HG03135 (cell line): ENCODE measurements at regions not wholly inside any gene's neighbourhood (a gene's known extent, or its start where the extent isn't known, plus 50 kb on each side); places are given as distances from the start of the nearest gene placed in this dataset.
A peak's percentile ranks its signal among the peaks of the same experiment; 100 is the strongest.

Experiments
- ATAC-seq: cut with Tn5 transposase; IDR thresholded peaks from one replicate; pipeline ENCODE4 v1.9.1; 2021; ENCODE audit warnings: mild to moderate bottlenecking, moderate library complexity; ENCODE audit not compliant: unreplicated experiment

- ATAC-seq: no peak
Measured at GRCh38 chr5:118778941-118779340, 209.4 kb downstream of the DTWD2 start.

- no peak for ATAC-seq
Measured at GRCh38 chr5:118777189-118777736, 211.1 kb downstream of the DTWD2 start.

DNA sequence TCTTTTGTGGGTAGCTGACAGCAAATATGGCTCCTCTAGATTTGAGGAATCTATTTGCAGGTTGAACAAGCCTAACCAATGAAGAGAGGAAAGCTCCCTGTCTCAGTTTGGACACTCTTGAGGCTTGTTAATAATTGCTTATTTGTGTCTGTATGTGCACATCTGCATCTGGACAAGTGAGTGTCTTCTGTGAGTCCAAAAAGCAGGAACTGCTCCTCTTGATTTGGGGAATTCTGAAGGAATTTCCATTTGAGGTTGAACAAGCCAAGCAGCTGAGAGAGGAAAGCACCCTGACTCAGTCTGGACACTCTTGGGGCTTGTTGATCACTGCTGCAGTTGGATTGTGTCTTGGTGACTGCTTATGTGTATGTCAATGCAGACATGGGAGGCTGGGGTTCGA is 211.6 kb downstream of the DTWD2 start:
- ATAC-seq: peak; percentile 49

- ATAC-seq: no peak
Measured at GRCh38 chr5:118775790-118776499, 212.4 kb downstream of the DTWD2 start.

DNA sequence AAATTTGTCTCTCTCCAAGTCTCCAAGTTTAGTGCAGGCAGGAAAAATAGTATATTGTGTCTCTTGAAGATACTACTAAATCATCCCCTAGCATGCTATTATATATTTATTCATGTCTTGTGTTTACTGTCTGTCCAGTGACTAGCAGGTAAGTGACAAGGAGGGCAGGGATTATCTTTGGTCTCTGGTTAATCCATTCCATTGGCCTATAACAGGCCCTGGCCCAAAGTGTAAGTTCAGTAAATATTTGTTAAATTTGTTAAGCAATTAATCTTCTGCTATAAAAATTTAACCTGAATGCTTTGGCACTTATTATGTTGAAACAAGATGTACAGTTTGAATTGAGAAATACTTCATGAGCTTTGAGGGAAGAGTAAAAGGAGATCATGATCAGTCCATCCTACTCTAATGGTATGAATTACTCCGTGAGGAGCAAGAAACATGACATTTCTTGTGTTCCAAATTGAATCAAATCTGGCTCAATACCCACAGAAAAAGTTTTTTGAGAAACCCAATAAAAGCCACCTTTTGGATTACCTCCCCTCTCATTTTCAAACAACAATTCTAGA is 219.7 kb downstream of the DTWD2 start:
- no peak for ATAC-seq

DNA sequence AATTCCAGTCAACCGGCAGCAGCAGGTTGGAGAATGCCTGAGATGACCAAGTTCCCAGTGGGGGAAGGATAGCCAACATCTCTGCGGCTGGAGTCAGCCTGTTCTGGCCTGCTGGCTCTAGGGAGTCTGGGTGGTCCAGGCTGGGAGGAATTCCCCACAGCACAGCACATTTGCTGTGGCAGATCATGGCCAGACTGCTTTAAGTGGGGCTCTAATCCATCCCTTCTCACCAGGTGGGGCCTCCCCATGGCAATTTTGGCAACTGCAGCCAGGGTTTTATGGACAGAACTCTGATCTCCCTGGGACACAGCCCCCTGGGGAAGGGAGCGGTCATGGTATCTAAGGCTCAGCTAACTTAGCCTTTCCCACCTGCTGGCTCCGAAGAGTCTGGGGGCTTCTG is 226.1 kb downstream of the DTWD2 start:
- ATAC-seq: no peak

DNA sequence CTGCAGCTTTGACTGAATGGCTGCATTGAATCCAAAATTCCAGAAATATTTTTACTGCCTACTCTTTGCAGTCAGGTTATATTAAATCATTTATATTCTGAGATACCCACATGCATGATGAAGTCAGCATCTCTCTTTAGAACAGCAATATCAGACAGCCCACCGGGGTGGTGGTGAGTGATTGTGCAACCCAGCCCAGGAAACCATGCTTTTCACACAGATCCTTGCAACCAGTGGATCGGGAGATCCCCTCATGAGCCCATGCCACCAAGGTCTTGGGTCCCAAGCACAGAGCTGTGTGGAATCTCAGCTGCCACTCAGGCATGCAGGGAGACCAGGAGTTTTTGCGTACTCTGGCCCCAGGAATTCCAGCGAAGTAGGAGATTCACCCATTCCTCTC is 226.5 kb downstream of the DTWD2 start:
- no peak for ATAC-seq

DNA sequence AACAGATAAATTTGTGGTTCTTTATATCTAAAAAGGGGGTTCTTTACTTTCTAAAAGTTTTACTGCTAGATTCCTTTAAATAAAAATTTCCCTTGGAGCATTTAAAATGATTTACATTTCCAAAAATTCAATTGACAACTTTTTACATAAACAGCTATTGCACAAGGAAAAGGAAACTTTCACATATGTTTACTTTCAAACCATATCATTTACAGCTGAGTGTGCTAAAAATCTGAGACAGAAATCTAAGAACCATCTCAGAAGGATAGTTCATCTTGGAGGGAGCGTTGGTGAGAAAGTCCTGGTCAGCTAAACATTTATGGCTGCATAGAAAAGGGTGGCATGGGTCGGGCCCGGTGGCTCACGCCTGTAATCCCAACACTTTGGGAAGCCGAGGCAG is 235.4 kb downstream of the DTWD2 start:
- no peak for ATAC-seq

DNA sequence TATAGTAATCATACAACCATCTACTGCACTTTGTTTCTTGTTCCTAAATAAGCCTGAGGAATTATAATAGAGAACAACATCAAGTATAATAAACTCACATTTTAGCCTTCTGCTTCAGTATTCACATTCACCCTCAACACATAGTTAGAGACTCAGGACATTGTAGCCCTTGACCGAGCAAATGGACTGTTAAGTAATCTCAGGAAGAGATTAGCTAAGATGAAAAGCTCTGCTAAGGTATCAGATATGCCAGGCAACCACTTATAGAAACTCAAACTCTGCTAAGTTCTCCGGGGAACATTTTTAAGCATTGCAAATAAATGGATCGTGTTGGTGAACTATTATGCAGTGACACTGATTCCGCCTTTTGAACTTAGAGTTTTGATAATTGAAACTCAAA is 252.0 kb downstream of the DTWD2 start:
- ATAC-seq: no peak

GRCh38 chr5:118733394-118733793 is 255.0 kb downstream of the DTWD2 start:
- no peak for ATAC-seq

GRCh38 chr5:118728191-118728590 is 260.2 kb downstream of the DTWD2 start:
- ATAC-seq: no peak

GRCh38 chr5:118726891-118727290 is 261.5 kb downstream of the DTWD2 start:
- no peak for ATAC-seq

- ATAC-seq: peak; percentile 84
Measured at GRCh38 chr5:118723021-118723338, 265.4 kb downstream of the DTWD2 start.

DNA sequence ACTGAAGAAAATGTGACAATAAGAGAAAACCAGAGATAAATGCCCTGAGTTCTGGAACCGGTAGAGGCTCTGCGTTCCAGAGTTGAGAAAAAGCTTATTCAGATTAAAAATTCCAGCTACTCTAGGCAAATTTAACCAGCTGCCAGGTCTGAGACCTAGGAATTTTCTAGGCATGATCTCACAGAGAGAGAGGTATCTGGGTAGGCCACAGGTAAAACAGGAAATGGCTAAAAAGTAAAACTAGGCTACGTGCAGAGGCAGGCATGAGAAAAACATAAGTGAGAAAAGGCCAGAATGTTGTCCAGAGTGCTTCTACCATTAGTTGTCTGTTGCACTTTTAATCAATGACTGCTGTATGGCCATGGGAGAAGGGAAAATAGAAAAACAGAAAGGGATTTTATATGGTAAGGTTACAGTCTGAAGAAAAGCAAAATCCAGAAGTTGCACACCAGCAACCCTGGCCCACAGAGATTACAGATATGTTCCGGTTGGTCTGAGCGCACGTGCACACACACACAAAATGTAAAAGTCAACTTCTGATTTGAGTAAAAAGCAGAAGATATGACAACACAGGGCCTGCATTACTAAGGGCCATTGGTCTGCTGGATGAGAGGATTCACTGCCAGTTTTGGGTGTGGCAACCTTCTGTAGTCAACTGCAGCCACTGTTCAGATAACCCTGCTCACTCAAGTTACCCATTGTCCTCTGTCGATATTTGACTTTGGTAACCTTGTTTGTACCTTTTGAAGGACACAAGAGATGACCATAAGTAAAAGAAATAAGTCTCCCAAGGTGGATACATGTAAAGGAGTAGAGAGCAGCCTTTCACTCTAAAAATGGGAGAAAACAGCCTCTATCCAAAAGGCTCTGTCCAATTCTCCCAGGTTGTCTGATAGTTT is 266.0 kb downstream of the DTWD2 start:
- ATAC-seq: peak; percentile 50

- no peak for ATAC-seq
Measured at GRCh38 chr5:118711727-118712126, 276.6 kb downstream of the DTWD2 start.

- no peak for ATAC-seq
Measured at GRCh38 chr5:118705959-118706667, 282.2 kb downstream of the DTWD2 start.

DNA sequence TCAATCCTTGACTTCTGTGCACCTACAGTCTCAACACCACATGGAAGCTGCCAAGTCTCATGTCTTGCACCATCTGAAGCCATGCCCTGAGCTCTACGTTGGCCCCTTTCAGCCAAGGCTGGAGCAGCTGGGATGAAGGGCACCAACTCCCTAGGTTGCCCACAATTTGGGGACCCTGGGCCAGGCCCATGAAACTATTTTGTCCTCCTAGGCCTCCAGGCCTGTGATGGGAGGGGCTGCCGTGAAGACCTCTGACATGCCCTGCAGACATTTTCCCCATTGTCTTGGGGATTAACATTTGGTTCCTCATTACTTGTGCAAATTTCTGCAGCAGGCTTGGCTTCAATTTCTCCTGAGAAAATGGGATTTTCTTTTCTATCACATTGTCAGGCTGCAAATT is 285.1 kb downstream of the DTWD2 start:
- no peak for ATAC-seq

GRCh38 chr5:118701791-118702190 is 286.6 kb downstream of the DTWD2 start:
- ATAC-seq: no peak

DNA sequence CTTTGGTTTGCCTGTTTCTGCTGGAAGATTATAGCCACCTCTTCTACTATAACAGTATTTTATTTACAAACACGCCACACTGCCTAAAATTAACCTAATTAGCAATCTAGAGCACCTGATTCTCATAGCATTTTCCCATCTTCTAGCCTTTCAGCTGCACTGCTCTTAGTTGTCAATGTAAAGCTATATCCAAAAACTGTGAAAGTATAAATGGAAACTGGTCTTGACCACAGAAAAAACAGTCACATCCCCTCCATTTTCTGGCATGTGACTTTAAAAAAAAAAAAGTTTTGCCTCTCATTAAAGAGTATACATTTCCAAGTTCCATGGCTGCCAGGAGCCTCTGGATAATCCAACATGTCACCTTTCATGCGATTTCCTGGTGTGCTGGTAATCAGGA is 287.8 kb downstream of the DTWD2 start:
- no peak for ATAC-seq

- no peak for ATAC-seq
Measured at GRCh38 chr5:118698774-118699173, 289.6 kb downstream of the DTWD2 start.

GRCh38 chr5:118696076-118696475 is 292.3 kb downstream of the DTWD2 start:
- ATAC-seq: no peak
